ENCODE measurements at regions not wholly inside any gene's neighbourhood (a gene's known extent, or its start where the extent isn't known, plus 50 kb on each side); places are given as distances from the start of the nearest gene placed in this dataset.

DNA sequence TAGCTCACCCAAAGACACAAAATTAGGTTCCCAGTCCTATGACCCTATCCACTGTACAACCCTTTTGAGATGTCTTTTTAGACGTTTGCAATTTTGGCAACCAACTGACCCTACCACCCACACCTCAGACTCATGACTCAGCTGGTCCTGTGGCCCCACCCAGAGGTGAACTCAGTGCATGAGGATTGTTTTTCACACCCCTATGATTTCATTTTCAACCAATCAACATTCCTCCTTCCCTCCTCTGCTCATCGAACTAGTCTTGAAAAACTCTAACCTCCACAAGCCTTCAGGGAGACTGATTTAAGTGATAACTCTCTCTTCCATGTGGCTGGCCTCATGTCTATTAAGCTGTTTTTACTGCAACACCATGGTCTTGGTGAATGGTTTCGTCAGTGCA is 350.7 kb downstream of the UQCRFS1 start:
- DNase-seq (ENCODE audit: low read depth in 3 of 3, low spot score in 2 of 3) = no peak

DNA sequence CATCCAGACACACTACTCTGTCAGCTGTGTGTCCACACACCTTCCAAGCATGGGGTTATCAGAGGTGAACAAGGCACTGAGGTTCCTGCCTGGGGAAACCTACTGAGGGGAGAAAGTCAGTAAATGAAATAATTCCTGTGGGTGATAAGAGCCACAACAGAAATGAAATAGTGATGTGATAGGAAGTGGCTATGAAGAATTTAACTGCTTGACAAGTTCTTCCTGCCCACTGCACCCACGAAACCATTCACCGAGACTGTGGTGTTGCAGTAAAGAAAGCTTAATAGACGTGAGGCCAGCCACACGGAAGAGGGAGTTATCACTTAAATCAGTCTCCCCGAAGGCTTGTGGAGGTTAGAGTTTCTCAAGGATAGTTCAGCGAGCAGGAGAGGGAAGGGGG is 353.1 kb downstream of the UQCRFS1 start:
- no peak for DNase-seq (ENCODE audit: low read depth in 3 of 3, low spot score in 2 of 3)

GRCh38 chr19:28858933-28859332 is 354.0 kb downstream of the UQCRFS1 start:
- DNase-seq (ENCODE audit: low read depth in 3 of 3, low spot score in 2 of 3) = no peak

GRCh38 chr19:28857967-28858366 is 355.0 kb downstream of the UQCRFS1 start:
- DNase-seq (ENCODE audit: low read depth in 3 of 3, low spot score in 2 of 3) = no peak

GRCh38 chr19:28855216-28855615 is 357.7 kb downstream of the UQCRFS1 start:
- DNase-seq (ENCODE audit: low read depth in 3 of 3, low spot score in 2 of 3) = no peak

DNA sequence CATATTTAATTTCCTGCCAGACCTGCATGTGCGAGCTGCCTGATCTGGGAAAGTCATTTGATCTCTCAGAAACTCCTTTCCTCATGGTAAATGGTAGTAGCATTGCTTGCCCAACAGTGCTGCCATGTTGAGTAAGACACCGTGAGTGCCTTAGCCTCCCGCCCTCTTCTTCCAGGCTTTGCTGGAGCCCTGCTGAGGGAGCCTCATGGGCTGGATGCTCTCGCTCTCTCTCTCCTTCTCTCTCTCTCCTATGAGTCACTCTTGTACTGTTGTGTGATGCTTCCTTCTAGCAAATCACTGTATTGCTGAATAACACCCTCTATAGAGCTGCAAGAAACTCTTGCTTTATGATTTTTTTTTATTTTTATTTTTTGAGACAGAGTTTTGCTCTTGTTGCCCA is 365.5 kb downstream of the UQCRFS1 start:
- DNase-seq (ENCODE audit: low read depth in 3 of 3, low spot score in 2 of 3) = no peak

DNA sequence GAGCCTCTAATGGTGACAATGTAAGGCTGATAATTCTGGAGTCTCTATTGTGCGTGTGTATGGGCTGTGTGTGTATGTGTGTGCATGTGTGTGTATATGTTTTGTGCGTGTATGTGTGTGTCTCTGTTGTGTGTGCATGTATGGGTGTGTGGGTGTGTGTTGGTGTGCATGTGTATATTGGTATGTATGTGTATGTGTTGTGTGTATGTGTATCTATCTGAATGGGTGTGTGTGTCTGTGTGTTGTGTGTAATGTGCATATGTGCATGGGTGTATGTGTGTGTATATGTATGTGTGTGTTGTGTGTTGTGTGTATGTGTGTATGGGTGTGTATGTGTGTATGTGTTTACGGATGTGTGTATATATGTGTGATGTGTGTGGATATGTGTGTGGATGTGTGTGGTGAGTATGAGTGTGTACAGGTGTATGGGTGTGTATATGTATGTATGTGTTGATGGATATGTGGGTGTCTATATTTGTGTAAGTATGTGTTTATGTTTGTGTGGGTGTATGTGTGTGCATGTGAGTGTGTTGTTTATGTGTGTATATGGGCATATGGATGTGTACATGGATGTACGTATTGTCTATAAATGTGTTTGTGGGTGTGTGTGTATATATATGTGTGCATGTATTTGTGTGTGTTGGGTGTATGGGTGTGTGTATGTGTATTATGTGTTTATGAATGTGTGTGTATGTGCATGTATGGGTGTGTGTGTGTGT is 366.7 kb downstream of the UQCRFS1 start:
- no peak for DNase-seq (ENCODE audit: low read depth in 3 of 3, low spot score in 2 of 3)

- no peak for DNase-seq (ENCODE audit: low read depth in 3 of 3, low spot score in 2 of 3)
Measured at GRCh38 chr19:28843761-28844492, 369.0 kb downstream of the UQCRFS1 start.

DNA sequence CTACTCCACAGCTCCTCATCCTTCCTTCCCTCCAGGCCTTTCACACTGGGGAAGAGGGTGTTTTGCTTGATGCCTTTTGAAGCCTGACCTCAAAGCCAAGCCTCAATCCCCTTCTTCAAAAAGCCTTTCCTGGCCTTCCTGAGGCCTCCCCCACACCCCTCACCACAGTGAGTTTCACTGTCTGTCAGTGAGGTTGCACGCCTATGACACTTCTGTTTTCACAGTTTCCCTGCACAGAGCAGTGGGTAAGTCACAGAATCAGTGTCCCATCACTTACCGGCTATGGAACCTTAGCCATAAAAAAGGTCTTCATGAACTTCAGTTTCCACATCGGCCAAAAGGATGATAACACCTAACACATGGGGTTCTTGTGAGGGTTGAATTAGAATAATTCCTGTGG is 371.4 kb downstream of the UQCRFS1 start:
- no peak for DNase-seq (ENCODE audit: low read depth in 3 of 3, low spot score in 2 of 3)

DNA sequence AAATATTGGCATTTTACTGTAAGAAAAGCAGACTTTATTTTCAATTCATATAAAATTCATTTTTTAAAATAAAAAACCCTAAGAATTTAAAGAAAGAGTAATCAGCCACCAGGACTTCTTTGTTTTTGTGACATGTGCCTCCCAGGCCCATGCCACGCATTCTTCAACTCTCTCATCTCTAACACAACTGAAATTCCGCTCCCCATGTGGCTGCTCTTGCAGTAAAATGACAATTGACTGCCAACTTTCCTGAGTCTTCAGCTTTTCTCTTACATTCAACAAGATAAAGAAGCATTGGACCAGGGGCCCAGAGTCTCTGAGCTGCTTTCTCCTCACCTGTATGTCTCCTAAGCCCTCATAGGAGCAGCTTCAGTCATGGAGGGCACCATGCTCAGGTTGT is 372.1 kb downstream of the UQCRFS1 start:
- DNase-seq (ENCODE audit: low read depth in 3 of 3, low spot score in 2 of 3) = no peak

- DNase-seq (ENCODE audit: low read depth in 3 of 3, low spot score in 2 of 3) = no peak
Measured at GRCh38 chr19:28839455-28839854, 373.5 kb downstream of the UQCRFS1 start.

- DNase-seq (ENCODE audit: low read depth in 3 of 3, low spot score in 2 of 3) = no peak
Measured at GRCh38 chr19:28838909-28839308, 374.0 kb downstream of the UQCRFS1 start.

DNA sequence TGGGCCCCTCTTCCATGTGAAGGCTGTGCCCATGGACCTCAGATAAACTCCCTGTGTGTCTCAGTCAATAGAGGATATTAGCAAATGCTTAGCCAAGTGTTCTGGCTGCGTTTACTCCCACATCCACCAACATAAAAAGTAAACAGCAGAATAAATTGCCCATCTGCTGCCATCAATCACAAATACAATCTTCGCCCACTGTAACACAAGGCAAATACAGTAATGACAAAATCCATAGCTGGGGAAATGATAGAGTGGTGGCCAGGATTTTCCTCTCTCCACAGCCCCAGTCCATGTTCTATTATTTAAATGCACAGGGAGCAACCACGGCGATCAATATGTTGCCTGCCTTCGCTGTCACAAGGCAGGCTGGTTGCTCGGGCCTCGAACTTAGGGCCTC is 376.5 kb downstream of the UQCRFS1 start:
- DNase-seq (ENCODE audit: low read depth in 3 of 3, low spot score in 2 of 3) = no peak

- no peak for DNase-seq (ENCODE audit: low read depth in 3 of 3, low spot score in 2 of 3)
Measured at GRCh38 chr19:28834996-28835395, 378.0 kb downstream of the UQCRFS1 start.

GRCh38 chr19:28831462-28831861 is 381.5 kb downstream of the UQCRFS1 start:
- no peak for DNase-seq (ENCODE audit: low read depth in 3 of 3, low spot score in 2 of 3)

GRCh38 chr19:28829762-28830161 is 383.2 kb downstream of the UQCRFS1 start:
- no peak for DNase-seq (ENCODE audit: low read depth in 3 of 3, low spot score in 2 of 3)

DNA sequence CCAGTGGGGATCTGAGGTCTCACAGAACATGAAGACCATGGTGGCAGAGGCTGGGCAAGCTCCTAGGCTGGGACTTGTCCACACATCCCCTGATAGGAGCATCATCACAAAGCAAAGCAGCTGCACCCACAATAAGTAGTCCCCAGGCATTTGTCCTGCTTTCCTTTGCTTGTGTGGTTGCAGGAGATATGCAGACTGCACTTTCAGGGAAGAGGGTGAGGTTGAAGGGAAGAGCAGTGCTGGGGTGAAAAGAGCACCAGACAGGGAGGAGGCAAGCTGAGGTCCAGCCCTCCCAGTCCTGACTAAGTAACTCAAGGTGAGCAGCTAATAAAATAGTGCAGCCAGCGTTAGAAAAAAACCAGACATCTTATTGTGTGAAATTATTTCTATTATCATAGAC is 383.6 kb downstream of the UQCRFS1 start:
- no peak for DNase-seq (ENCODE audit: low read depth in 3 of 3, low spot score in 2 of 3)

DNA sequence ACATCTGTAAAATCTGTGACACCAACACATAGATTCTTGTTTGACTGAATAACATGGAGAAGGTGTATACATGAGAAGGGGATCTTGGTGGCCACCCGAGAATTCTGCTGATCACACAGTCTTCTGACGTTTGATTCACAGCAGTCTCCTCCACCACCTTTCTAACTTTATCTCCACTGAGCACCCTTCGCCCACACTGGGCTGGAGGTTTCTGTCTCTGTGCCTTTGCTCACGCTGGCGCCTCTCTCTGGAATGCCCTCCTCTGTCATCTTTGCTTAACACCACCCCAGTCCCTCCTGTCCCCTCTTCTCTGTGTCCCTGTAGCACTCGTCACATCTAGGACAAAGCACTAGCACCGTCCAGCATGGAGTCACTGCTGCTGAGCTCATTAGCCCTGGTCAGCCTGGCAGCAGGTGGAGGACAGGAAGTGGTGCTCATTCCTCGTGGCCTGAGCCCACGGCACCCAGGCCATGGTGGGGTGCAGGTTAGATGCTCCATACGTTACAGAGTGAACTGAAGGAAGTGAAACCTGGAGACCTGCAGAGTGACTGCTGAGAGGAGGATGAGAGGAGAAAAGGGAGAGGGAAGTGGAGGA is 384.6 kb downstream of the UQCRFS1 start:
- DNase-seq (ENCODE audit: low read depth in 3 of 3, low spot score in 2 of 3) = no peak

DNA sequence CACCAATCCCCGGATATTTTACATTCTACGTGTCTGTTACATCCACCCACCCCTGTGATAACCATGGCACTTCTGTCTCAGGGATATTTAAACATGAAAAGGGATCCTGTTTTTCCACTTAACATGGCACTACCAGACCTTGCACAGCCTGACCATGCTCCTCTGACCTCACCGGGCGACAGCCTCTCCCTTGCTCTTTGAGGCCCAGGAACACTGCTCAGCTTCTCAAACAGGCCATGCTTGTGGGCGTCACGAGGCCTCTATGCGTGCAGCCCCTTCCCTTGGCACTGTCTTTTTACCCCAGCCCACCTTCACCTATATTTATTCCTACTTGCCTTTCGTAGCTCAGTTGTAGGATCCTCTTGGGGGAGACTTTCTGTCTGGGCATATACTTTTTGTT is 385.6 kb downstream of the UQCRFS1 start:
- DNase-seq (ENCODE audit: low read depth in 3 of 3, low spot score in 2 of 3) = no peak

- no peak for DNase-seq (ENCODE audit: low read depth in 3 of 3, low spot score in 2 of 3)
Measured at GRCh38 chr19:28823338-28823961, 389.5 kb downstream of the UQCRFS1 start.

DNA sequence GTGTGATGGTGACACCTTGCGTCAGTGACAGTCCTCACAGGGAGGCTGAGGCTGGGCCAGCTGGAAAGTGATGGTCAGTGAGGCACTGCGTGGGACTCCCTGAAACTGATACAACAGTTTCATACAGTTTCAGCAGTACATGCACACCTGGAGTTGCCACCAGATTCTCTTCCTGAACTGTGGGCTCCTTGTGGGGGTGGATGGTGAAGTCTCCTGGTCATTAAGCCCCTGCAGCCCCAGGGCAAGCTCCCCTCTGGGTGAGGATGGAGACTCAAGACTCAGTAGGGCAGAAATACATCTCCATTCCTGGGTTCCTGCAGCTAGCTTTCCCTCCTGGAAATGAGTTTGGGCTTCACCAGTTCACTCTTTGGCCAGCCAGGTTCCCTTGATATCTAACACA is 392.7 kb downstream of the UQCRFS1 start:
- DNase-seq (ENCODE audit: low read depth in 3 of 3, low spot score in 2 of 3) = no peak

- DNase-seq (ENCODE audit: low read depth in 3 of 3, low spot score in 2 of 3) = no peak
Measured at GRCh38 chr19:28815257-28815656, 397.7 kb downstream of the UQCRFS1 start.
